ENCODE measurements at regions not wholly inside any gene's neighbourhood (a gene's known extent, or its start where the extent isn't known, plus 50 kb on each side); places are given as distances from the start of the nearest gene placed in this dataset.

DNA sequence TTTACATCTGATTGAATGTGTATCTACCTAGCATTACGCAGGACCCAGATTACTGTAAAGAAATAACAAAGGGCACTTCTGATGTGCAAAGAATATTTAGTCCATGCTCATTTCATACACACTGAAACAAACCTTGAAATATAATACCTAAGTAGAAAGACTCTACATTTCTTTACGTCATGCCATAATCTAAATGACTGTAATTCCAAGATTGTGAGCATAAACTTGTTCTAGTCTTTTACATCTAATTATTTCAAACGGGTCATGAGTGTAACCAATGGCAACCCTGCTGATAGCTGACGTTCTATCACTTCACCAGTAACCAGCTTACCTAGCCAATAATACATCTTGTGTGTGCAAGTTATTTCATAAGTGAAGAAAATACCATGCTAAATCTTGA, 433.8 kb downstream of the PRKD1 start:
- no peak overlapping the region for H3K56ac ChIP-seq (ENCODE audit: extremely low read depth, insufficient read depth, low read length)
- intact Hi-C loops (cut with micrococcal nuclease), result no loop called here
- DNase-seq, result no peak
- H3K14ac ChIP-seq (replicated peaks; ENCODE audit: low read depth, low read length), result no peak overlapping the region
- no peak overlapping the region for H2BK20ac ChIP-seq (ENCODE audit: low read depth, low read length)
- H3K23ac ChIP-seq (ENCODE audit: low read depth, low read length), result no peak overlapping the region
- H2BK5ac ChIP-seq (ENCODE audit: low read depth, low read length, poor library complexity, severe bottlenecking), result no peak overlapping the region
- BruUV-seq (replicated peaks), result no TSS peak
- no peak overlapping the region for H3K4ac ChIP-seq (ENCODE audit: low read depth, low read length)
- no peak overlapping the region for H3K4me3 ChIP-seq (ENCODE audit: insufficient read depth, low read depth, low read length)
- no peak overlapping the region for H2BK120ac ChIP-seq (ENCODE audit: low read depth, low read length)
- ATAC-seq (ENCODE audit: low read depth), result no peak
- H4K5ac ChIP-seq (ENCODE audit: low read depth, low read length), result no peak overlapping the region
- H4K8ac ChIP-seq (ENCODE audit: low read depth in 2 of 2, low read length in 2 of 2), result no peak overlapping the region
- no peaks in the 10 kb centered on the region for H4K20me1 ChIP-seq (ENCODE audit: insufficient read depth, low read length)
- no peaks in the 10 kb centered on the region for H3K9me1 ChIP-seq (ENCODE audit: insufficient read depth, low read length)
- no peak overlapping the region for H3K9ac ChIP-seq (ENCODE audit: low read depth, low read length)
- dilution Hi-C loops (cut with HindIII; ENCODE audit: low sequenced_read_pairs, unreplicated experiment), result no loop called here
- no peaks in the 10 kb centered on the region for H3K27me3 ChIP-seq (ENCODE audit: control insufficient read depth, insufficient read depth, low read length)
- no peak overlapping the region for H3K18ac ChIP-seq (ENCODE audit: low read depth, low read length)
- no peak overlapping the region for H2BK15ac ChIP-seq (ENCODE audit: low read depth, low read length)
- H3K36me3 ChIP-seq (ENCODE audit: control insufficient read depth, insufficient read depth, low read length), result no peaks in the 10 kb centered on the region
- ChIA-PET POLR2A (ENCODE audit: unreplicated experiment) (no interaction called here), CTCF (no interaction called here)
- no peaks in the 10 kb centered on the region for H3K4me1 ChIP-seq (ENCODE audit: control insufficient read depth, insufficient read depth, low read length)
- no peak overlapping the region for H3K27ac ChIP-seq (ENCODE audit: insufficient read depth, low read length)
- in situ Hi-C loops (cut with MboI; ENCODE audit: low sequenced_read_pairs), result no loop called here
- no peaks in the 10 kb centered on the region for H3K9me3 ChIP-seq (ENCODE audit: control insufficient read depth, insufficient read depth, low read length)
- no peak overlapping the region for H2AK5ac ChIP-seq (ENCODE audit: low read depth, low read length)
- no CpG with 5 or more reads among the region's 4 CpGs for WGBS, 2 experiments (ENCODE audit: extremely low coverage in 2 of 2, insufficient read length in 1 of 2)
- no peak overlapping the region for H2AK9ac ChIP-seq (replicated peaks; ENCODE audit: low read depth, low read length, poor library complexity)
- no peak overlapping the region for H2AFZ ChIP-seq (replicated peaks; ENCODE audit: low read length, poor library complexity)
- TF ChIP-seq SMC3 (IDR thresholded peaks at IDR 0.05; ENCODE audit: low read depth, low read length), result no peak
- TF ChIP-seq, protein P1, sequence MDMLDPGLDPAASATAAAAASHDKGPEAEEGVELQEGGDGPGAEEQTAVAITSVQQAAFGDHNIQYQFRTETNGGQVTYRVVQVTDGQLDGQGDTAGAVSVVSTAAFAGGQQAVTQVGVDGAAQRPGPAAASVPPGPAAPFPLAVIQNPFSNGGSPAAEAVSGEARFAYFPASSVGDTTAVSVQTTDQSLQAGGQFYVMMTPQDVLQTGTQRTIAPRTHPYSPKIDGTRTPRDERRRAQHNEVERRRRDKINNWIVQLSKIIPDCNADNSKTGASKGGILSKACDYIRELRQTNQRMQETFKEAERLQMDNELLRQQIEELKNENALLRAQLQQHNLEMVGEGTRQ (IDR thresholded peaks at IDR 0.05; ENCODE audit: low read depth, low read length), result no peak
- TF ChIP-seq RCOR1 (IDR thresholded peaks at IDR 0.05; ENCODE audit: insufficient replicate concordance, low read length), result no peak
- no peak for TF ChIP-seq CHD1 (IDR thresholded peaks at IDR 0.05; ENCODE audit: low read depth, low read length)
- no peak for TF ChIP-seq CEBPB (IDR thresholded peaks at IDR 0.05; ENCODE audit: low read depth, low read length)
- TF ChIP-seq MAZ (IDR thresholded peaks at IDR 0.05; ENCODE audit: borderline replicate concordance, low read depth, low read length), result no peak
- TF ChIP-seq MXI1 (IDR thresholded peaks at IDR 0.05; ENCODE audit: borderline replicate concordance, low read depth, low read length), result no peak
- no peak for TF ChIP-seq BHLHE40 (IDR thresholded peaks at IDR 0.05; ENCODE audit: low read depth, low read length)
- no peak for TF ChIP-seq MAFK (IDR thresholded peaks at IDR 0.05; ENCODE audit: low read depth, low read length)
- H3K79me1 ChIP-seq (ENCODE audit: low read depth in 1 of 2, low read length in 2 of 2), result no peaks in the 10 kb centered on the region
- H4K91ac ChIP-seq (ENCODE audit: insufficient read depth, low read depth, low read length), result no peak overlapping the region
- H3K4me2 ChIP-seq (ENCODE audit: low read depth, low read length), result no peak overlapping the region

Data from IMR-90 (cell line).